HT1080 (cell line): ENCODE measurements at regions not wholly inside any gene's neighbourhood (a gene's known extent, or its start where the extent isn't known, plus 50 kb on each side); places are given as distances from the start of the nearest gene placed in this dataset.

ENCODE experiments used
- DNase-seq: peaks from one replicate; pipeline ENCODE4 v3.0.0-alpha.2; 2015; ENCODE audit warnings: low read depth

DNA sequence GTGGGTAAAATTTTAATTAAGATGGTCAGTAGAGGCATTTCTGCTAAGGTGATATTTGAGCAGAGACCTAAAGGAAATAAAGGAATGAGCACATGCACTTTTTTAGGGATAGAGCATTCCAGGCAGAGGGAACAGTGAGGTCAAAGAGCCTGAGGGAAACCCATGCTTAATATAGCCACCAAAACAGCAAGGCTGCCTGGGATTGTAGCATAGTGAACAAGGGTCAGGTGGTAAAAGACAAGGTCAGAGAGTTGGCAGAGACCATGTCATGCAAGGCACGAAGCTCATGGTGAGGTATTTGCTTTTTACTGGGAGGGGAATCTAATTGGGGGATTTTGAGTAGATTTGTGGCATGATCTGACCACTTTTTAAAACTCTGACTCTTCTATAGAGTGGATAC, 344.6 kb upstream of the LRRC7 start:
- DNase-seq: no peak

DNA sequence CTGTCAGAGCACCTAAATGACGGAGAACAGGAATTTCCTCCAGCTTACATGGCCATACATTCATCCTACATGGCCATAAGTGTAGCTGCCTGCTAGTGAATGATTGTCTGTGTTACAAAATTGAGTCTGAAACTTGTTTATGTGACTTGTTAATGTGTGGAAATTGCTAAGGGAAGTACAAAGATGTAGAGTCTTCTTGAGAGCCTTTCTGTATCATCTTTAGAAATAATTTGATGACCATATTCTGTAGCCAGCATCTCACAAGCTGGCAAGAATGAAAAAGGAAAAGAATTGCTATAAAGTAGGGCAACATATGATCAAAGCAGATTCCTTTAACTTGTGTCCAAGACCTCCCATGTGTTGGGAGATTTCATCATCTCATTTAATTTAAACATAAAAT, 339.2 kb upstream of the LRRC7 start:
- no peak for DNase-seq

DNA sequence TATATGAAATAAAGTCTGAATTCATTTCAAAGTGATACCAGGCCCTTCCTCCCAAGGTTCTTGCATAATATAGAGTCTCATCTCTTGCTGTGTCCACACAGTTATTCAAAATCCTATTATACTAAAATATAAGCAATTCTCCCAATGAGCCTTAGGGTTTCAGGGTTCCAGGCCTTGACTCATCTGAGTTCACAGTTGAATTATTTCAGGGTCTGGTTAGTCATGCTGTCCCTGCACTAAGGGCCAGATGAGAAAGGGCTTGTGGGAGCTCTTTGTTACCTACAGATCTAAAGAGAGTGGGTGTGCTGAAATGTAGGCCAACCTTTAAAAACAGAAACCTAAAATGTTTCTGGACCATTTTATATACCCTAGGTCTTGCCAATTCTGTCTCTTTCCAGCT, 337.5 kb upstream of the LRRC7 start:
- DNase-seq: peak; percentile 3

DNA sequence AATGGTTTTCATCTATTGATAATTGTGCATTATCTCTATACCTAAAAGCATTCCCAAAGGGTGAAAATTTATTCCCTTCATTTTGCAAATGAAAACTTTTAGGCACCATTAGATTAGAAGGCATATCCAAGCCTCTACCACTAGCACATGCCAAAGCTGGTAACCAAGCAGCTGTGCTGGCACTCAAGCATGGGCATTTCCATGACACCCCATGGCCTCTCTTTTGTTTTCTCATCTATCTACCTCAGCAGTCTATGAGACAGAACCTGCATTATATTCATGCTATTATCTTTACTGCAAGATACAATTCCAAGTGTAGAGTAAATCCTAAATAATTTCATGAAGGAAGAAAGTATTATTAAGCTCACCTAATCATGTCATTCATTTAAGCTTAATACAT, 334.3 kb upstream of the LRRC7 start:
- DNase-seq: no peak

DNA sequence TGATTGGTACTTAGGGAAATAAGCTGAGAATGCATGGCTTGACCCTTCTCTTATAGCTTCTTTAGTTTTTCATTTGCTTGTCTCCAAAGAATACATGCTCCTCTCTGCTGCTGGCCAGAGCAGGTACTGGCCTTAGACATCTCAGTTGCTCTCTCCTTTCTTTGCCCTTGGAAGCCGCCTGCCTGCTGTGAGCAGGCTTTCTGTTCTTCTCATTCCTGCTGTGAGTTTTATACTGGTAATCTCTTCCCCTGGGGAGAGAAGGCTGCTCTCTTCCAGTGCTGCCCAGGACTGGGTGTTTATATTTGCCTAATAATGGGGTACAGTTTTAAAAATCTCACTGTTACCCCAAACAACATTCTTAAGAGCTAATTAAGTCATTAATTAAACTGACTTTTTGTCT, 323.5 kb upstream of the LRRC7 start:
- no peak for DNase-seq

DNA sequence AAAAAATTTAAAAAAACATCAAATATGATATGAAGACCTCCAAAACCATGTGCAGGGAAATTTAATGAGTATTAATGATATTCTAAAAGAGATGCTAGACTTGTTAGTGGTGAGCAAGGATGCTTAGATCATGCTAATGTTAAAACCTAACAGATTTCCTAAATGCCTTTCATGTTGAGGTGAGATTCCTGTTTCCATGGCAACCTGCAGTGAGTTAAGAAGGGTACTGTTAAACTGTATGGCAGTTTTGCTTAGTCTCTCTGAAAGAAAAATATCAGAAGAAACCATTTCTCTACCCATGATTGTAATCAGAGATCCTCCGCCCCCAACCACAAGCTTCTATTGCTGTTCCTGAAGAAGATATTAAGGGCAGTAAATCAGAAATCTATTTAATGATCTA, 321.6 kb upstream of the LRRC7 start:
- no peak for DNase-seq

DNA sequence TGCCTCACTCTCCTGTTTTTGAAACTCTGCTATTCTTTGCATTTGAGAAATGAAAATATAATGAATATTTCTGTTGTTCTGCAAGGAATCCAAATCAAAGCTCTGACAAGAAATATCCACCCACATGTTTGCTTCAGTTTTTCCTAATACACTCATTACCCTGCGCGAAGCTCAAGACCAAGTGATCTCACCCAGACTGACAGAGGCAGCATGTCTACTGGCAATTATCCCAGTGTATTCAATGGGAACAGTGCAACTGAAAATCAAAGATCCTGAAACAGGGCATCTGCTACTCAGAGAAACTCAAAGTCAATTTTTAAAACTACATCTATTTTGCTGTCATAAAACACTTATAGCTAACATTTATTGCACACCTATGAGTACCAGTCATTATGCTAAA, 321.0 kb upstream of the LRRC7 start:
- DNase-seq: no peak

DNA sequence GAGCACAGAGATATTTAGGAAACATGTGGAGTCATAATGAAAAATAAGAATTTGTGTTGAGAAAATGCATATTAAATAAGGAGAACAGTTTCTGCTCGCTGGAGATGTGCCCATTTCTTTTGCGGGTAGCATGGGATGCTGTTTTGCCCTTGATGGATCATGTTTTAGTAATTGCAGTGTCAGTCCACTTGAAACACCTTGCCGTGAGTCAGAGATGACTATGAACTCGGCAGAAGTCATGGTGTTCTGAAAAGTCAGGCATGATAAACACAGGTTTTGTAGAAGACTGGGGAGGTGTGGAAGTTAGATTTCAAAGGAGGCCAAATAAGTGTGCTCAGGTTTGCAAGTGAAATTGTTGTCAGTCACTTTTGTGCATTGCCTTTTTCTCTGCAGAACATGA, 315.0 kb upstream of the LRRC7 start:
- peak; percentile 48 for DNase-seq

DNA sequence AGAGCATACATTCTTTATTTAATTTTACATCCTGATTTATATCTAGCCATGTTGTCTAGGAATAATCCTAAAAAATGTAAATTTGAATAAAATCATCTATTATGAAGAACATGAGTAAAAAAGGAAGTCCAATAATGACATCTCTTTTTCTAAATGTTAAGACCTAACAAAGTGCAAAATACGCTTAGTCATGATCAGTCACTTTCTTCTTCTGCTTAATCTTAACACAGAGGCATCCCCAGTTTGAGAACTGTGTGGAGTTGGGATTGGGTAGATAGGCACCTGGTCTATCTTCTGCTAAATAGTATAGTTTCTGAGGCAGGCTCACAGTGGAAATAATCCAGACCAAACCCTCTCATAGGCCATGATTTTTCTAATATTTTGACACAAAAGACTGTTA, 311.7 kb upstream of the LRRC7 start:
- no peak for DNase-seq

DNA sequence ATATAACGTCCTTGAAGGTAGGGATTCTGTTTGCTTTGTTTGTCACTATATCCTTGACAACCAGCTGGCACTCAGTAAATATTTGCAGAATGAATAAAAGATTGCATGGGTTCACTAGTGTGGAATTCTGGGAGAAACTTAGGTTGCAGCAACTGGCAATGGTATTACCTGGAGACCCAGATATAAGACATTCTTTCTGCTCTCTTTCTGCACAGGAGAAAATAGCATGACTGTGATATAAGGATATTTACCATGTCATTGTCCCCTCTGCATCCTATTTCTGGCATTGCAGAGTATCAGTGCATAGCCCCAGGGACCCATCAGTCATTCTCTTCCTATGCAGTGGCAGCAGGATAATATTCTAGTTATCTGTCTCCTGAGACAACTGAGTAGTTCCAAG, 308.9 kb upstream of the LRRC7 start:
- no peak for DNase-seq

DNA sequence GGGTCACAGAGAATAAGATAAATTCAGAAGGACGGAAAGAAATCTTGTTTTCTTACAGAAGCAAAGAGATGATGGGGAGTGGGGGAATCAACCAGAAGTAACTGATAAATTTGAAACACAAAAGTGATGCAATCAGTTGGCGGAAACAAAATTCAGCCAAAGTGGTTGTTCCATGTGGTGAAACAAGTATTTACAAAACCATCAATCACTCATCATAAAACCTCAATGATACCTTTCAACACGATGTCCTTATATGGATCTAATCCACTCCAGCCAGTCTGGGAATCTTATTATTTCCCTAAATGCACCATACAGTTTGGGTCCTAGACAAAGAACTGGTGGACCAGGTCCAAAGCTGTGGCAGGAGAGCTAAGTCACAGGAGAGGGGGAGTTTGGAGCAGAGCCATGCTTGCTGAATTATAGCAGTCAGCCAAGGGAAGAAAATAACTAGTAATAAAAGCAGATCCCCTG, 303.8 kb upstream of the LRRC7 start:
- no peak for DNase-seq

DNA sequence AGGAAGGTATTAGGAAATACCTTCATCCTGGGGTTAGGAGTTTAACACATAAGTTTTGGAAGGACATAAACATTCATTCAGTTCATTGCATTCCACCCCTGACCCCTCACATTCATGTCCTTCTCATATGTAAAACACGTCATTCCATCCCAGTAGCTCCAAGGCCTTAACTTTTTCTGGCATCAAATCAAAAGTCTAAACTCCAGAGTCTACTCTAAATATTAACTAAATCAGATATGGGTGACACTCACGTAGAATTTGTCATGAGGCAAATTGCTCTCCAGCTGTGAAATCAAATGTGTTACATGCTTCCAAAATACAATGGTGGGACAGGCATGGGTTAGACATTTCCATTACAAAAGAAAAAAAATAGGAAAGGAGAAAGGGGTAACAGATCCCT, 298.2 kb upstream of the LRRC7 start:
- no peak for DNase-seq

DNA sequence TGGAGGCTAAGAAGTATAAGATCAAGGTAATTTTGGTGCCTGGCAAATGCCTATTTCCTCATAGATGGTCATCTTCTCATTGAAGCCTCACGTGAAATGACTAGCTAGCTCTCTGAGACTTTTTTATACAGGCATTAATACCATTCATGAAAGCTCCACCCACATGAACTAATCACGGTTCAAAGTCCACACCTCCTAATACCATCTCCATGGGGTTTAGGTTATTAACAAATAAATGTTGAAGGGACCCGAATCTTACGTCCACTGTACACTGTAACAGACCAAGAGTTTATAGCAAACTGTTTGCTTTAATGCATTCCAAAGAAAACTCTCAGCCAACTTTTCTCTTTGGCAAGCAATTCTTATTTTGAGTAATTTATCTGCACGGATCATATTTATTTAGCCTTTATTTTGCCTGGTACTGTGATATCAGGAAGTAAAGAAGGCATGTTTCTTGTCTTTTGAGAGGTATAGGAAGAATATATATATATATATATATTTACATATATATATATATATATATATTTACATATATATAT, 296.1 kb upstream of the LRRC7 start:
- DNase-seq: no peak

DNA sequence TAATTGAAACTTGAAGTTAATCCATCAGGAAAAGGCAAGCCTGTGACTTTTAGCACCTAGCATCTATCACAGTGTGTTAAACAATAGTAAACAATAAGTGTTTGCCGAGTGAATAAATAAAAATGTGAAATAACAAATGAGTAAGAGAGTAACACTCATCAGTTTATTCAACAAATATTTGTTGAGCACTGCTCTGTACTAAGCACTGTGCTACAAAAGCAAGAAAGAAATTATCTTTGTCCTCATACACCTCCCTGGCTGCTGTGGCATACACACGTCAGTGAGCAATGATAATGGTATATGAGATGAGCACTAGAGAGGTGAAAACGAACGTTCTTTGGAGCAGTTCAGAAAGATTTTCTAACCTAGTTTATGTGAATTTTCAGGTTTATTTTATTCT, 295.0 kb upstream of the LRRC7 start:
- DNase-seq: no peak

DNA sequence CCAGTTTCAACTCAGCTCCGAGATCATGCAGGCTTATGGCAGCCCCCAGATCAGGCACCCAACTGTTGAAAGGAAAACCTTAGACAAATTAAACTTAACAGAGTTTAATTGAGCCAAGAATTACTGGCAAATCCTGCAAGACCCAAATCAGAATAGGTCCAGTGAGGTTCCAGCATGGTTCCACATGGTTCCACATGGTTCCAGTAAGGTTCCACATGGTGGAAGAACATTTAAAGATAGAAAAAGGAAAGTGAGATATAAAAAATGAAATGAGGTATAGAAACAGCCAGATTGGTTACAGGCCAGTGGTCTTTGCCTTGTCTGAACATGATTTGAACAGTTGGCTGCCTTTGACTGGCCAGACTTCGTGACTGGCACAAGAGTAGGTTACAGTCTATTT, 288.8 kb upstream of the LRRC7 start:
- no peak for DNase-seq

DNA sequence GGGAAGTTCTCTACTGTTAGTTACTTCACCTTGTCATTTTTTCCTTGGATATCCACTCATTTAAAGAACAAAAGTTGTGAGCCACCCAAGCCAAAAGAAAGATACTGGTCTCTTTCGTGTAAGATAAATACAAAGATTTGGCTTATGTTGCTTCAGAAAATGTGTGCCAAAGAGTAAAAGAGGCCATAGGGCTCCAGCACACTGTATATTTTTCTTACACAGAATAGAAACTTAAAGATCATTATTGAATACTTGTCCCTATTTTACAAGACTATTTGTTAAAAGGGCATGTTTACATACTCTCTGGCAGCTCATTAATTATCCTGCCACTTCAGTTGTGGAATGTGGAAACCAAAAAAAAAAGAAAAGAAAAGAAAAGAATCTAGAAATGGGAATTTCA, 284.2 kb upstream of the LRRC7 start:
- no peak for DNase-seq

DNA sequence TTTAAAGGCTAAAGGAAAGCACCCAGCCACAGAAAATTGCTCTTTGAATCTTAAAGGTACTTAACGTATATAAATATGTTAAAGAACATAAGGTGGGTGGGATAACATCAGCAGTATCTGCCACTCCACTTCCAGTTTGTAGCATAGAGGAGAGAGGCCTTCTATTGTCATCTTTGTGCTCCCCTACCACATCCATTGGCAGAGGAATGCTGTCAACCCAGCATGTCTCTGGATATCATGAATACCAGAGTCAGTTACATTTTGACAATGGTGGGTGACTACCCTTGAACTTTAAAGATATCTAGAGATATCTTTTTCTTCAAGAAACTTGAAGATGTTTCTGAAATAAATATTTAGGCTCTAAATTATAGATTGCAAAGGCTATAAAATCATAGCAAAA, 283.2 kb upstream of the LRRC7 start:
- no peak for DNase-seq

DNA sequence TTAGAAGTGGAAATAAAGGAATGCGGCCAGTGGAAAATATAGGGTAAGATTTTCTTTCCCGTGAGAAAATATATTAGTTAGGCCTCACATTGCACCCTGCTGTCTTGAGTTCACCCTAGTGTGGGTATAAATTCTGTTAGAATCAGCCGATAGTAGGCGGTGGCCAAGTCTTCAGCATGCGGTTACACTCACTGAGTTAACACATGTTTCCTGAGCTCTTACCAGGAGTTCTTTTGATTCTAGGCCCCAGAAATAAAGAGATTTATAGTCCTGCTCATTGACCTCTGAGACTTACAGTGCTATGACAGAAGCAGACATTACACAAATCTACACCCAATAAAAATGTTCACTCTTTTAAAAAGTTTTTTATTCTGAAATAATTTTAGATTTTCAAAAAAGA, 279.3 kb upstream of the LRRC7 start:
- DNase-seq: no peak

DNA sequence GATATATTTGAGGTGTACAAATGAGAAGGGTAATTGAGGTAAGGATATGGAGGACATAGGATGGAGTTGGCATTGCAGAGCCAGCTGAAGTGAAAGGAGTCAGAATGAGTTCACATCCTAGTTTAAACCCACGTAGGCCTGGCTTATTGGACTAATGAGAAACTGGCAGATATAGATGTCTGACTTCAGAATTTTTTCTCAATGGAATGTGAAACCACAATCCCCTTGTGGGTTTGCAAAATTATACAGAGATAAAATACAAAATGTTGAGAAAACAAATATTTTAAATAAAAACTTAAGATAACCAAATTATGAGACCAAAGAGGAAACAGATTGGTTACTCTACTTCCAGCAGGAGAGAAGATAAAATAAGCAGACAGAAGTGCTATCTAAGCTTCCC, 277.4 kb upstream of the LRRC7 start:
- DNase-seq: peak; percentile 9

DNA sequence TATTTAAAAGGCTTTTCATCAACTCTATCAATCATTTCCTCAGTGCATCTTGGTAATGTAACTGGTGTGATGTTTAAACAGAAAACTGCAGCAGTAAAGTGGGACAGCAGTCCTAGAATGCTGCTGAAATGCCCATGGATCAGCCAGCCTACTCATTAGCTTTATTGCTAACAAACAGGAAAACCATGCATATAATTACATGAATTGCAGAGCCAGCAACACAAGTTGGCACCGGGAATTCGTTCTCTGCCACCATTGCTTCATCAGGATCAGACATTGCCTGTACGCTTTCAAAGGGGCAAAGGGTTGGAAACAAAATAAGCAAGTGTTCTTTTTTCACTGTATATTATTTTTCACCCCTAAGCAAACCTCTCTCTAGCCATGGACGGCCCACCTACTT, 276.2 kb upstream of the LRRC7 start:
- no peak for DNase-seq

DNA sequence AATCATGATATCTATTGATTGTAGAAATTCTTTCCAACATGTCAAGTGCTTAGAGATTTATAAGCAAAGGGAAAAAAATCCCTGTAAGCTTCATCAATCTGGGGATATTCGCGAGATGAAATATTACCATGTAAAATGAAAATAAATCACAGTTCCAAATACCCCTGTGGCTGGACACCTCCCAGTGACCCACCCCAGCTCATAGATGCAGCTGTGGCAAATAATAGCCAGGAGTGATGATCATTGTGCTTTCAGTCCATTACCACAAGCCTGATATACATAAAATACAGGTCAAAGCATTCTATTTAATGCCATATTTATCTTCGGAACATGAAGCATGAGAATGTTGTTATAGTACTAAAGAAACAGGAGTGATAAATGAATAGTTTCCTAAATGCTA, 274.9 kb upstream of the LRRC7 start:
- no peak for DNase-seq

DNA sequence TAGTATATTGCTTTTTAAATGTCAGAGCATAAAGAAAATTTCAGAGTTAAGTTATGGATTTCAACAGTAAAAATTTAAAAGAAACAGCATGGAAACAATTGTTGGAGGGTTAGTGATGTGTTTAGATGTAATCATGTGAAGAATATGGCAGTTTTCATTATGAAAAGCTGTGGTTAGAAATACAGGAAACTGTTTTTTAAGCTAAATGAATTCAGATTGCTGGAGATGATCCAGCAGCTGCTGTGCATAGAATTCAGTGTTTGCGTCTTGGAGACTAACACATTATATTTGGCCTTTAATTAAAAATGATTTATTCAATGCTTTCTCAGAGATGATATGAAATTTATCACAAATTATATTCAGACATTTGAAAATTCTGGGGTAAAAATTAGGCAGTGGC, 273.6 kb upstream of the LRRC7 start:
- DNase-seq: no peak

DNA sequence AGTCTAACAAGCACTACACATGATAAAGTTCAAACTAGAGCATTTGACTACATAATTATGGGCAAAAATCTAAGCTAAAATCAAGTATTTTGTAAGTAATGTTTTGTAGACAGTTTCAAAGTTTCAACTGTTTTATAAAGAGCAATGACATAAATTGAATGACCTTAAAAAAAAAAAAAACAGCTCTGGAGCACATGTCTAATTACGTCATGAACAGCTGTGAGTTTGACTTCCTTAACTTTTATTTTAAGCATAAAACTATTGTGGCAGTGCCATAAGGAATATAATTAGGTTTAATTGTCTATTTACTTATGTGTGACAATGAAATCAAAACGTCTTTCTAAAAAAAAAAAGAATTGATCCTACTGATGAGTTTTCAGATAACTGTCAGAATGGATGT, 272.5 kb upstream of the LRRC7 start:
- DNase-seq: no peak

DNA sequence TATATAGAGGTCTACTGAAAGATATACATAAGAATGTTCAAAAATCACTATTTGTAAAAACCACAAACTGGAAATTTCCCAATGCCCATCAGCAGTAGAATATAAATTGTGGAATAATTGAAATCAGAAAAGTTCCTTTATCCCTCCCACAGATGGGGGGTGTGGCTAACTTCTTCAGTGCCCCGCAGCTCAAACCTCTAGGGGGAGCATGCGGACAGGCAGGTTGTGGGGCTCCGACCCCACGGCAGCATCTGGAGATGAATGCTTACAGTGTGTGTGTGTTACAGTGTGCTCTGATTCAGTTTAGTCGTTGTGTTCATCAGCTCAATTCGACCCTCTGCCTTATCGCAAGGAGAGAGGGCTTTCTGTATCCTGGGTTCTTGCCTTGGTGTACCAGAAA, 262.1 kb upstream of the LRRC7 start:
- DNase-seq: peak; percentile 47
